Activated CD8-positive, alpha-beta T cell treated with anti-CD3 and anti-CD28 coated beads for 36 hours (primary cell): ENCODE measurements at regions not wholly inside any gene's neighbourhood (a gene's known extent, or its start where the extent isn't known, plus 50 kb on each side); places are given as distances from the start of the nearest gene placed in this dataset.

Source experiments
- ATAC-seq: fragments of 200-7000 bp; cut with Tn5 transposase; one replicate; pipeline ENCODE4 v1.10.0; 2021; ENCODE audit warnings: mild to moderate bottlenecking, moderate library complexity
- CTCF ChIA-PET: fragments of 350-600 bp; sonication (Branson Sonifier 250); formaldehyde crosslinking; loops from one replicate; lab custom pipeline; 2021; ENCODE audit warnings: antibody characterized with exemption; lab: Charles Lee
- POLR2A ChIA-PET: fragments of 350-600 bp; sonication (Branson Sonifier 250); formaldehyde crosslinking; loops from one replicate; lab custom pipeline; 2021; ENCODE audit warnings: antibody characterized with exemption; lab: Charles Lee
- DNase-seq: peaks from one replicate; pipeline ENCODE4 v3.0.0-alpha.2; 2020
- H3K27ac Mint-ChIP-seq: one replicate; pipeline ENCODE4 v1.8.0; 2021; ENCODE audit warnings: mild to moderate bottlenecking, mixed read lengths
- H3K27me3 Mint-ChIP-seq: one replicate; pipeline ENCODE4 v1.8.0; 2021; ENCODE audit warnings: mixed read lengths
- H3K36me3 Mint-ChIP-seq: one replicate; pipeline ENCODE4 v1.8.0; 2021; ENCODE audit warnings: low read depth, mixed read lengths
- H3K4me1 Mint-ChIP-seq: one replicate; pipeline ENCODE4 v1.8.0; 2021; ENCODE audit warnings: low read depth, mixed read lengths
- H3K4me3 Mint-ChIP-seq: one replicate; pipeline ENCODE4 v1.8.0; 2021; ENCODE audit warnings: mild to moderate bottlenecking, moderate library complexity, mixed read lengths
- H3K9me3 Mint-ChIP-seq: one replicate; pipeline ENCODE4 v1.8.0; 2021; ENCODE audit warnings: mixed read lengths
- intact Hi-C: fragments of 100-400 bp; cut with micrococcal nuclease; formaldehyde crosslinking; loops from one replicate; pipeline ENCODE4 v1.10.0; 2022
- TF ChIP-seq, protein P1 (sequence below): fragments of 200-600 bp; IDR thresholded peaks from one replicate; pipeline ENCODE4 v1.8.0; 2022; ENCODE audit warnings: antibody characterized with exemption, mild to moderate bottlenecking

DNA sequence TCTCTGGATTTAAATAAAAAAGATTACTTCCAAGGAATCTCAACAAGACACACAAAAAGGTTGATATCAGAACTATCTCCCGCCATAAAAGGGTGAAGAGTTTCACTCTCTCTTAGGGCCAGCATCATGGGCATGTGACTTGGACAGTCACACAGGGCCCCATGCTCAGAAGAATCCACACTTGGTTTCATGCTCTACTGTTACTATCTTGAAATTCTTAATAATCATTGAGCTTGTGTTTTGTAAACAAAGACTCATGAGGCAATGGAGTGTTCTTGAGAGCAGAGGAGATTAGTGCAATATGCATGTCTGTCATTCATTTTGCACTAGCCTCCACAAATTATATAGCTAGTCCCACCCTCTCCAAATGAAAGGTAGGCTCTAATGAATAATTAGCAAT is 58.4 kb downstream of the HMHB1 start:
- no peak for DNase-seq
- POLR2A ChIA-PET: interaction anchor here (0.6 to 1.3 kb wide), 2 partner anchors 22 to 42 kb away, joined by 3 read pairs; no protein-coding TSS in a partner anchor
- Mint-ChIP-seq H3K4me3 (no peak overlapping the region), H3K36me3 (no peaks in the 10 kb centered on the region), H3K4me1 (no peaks in the 10 kb centered on the region), H3K9me3 (no peaks in the 10 kb centered on the region), H3K27ac (no peak overlapping the region), H3K27me3 (no peaks in the 10 kb centered on the region)
- ATAC-seq: no peak
- intact Hi-C loops: no loop called here
- CTCF ChIA-PET: interaction anchor here (1.0 kb wide), 1 partner anchor 9 kb away, joined by 3 read pairs; no protein-coding TSS in a partner anchor
- TF ChIP-seq, protein P1, sequence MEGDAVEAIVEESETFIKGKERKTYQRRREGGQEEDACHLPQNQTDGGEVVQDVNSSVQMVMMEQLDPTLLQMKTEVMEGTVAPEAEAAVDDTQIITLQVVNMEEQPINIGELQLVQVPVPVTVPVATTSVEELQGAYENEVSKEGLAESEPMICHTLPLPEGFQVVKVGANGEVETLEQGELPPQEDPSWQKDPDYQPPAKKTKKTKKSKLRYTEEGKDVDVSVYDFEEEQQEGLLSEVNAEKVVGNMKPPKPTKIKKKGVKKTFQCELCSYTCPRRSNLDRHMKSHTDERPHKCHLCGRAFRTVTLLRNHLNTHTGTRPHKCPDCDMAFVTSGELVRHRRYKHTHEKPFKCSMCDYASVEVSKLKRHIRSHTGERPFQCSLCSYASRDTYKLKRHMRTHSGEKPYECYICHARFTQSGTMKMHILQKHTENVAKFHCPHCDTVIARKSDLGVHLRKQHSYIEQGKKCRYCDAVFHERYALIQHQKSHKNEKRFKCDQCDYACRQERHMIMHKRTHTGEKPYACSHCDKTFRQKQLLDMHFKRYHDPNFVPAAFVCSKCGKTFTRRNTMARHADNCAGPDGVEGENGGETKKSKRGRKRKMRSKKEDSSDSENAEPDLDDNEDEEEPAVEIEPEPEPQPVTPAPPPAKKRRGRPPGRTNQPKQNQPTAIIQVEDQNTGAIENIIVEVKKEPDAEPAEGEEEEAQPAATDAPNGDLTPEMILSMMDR: no peak

DNA sequence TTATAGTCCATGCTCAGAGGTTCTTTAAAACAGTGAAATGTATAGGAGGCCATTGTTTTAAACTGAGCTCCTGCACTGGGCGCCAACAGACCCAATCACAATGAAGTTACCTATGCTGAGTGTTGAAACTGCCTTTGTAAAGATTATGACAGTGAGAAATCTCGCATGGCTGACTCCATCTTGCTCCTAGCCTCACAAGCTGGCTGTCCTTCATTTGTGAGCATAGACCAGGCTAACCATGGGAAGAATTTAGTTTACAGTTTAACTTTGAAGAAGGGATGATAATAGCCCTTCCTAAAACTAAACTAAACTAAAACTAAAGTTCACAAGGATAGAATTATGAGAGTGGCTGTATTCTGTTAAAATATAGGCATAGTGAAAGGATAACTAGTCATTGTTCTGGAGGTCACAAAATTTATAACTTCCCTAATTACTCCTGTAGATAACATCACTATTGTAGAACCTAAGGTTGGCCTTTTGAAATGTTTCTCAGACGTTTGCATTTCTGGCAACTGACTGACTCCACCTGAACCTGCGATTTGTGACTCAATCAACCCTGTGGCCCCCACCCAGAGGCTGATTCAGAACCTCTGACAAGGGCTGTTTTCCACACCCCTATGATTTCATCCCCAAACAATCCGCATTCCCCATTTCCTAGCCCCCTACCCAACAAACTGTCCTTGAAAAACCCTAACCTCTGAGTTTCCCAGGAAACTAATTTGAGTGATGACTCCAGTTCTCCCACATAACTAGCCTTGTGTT is 59.1 kb downstream of the HMHB1 start:
- TF ChIP-seq, protein P1: no peak
- ATAC-seq (no peak), DNase-seq (no peak)
- no peak overlapping the region for H3K27ac Mint-ChIP-seq
- H3K36me3 Mint-ChIP-seq: no peaks in the 10 kb centered on the region
- POLR2A ChIA-PET: interaction anchor here (0.6 kb wide), 1 partner anchor 43 kb away, joined by 3 read pairs; no protein-coding TSS in a partner anchor
- H3K4me3 Mint-ChIP-seq: no peak overlapping the region
- no peaks in the 10 kb centered on the region for H3K9me3 Mint-ChIP-seq
- intact Hi-C loops: no loop called here
- CTCF ChIA-PET: no interaction called here
- no peaks in the 10 kb centered on the region for H3K27me3 Mint-ChIP-seq
- H3K4me1 Mint-ChIP-seq: no peaks in the 10 kb centered on the region

DNA sequence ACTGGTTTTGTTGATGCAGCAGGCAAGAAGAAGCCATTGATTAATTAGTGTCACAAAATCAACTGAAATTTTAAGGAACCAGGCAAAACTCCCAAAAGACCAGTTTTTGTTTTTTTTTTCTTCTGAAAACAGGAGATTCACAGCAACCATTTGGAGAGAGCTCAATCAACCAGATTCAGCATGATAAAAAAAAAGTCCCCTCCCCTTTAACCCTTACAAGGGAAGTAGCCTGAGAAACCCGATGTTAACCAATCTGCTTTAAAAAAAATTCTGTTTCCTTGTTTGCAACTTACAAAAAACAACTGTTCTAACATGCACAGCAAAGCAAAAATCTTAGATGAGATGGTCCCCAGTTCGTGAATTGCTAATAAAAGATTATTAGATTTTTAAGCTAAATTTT is 59.7 kb downstream of the HMHB1 start:
- no peak overlapping the region for H3K4me3 Mint-ChIP-seq
- H3K9me3 Mint-ChIP-seq: no peaks in the 10 kb centered on the region
- ATAC-seq: no peak
- CTCF ChIA-PET: no interaction called here
- POLR2A ChIA-PET: no interaction called here
- TF ChIP-seq, protein P1: no peak
- no peak for DNase-seq
- H3K27ac Mint-ChIP-seq: no peak overlapping the region
- H3K36me3 Mint-ChIP-seq: no peaks in the 10 kb centered on the region
- intact Hi-C loops: no loop called here
- no peaks in the 10 kb centered on the region for H3K4me1 Mint-ChIP-seq
- H3K27me3 Mint-ChIP-seq: no peaks in the 10 kb centered on the region

- no peak overlapping the region for H3K27ac Mint-ChIP-seq
- H3K9me3 Mint-ChIP-seq: no peaks in the 10 kb centered on the region
- no peak overlapping the region for H3K4me3 Mint-ChIP-seq
- TF ChIP-seq, protein P1: no peak
- no peaks in the 10 kb centered on the region for H3K4me1 Mint-ChIP-seq
- H3K27me3 Mint-ChIP-seq: no peaks in the 10 kb centered on the region
- ChIA-PET CTCF (interaction anchor here (0.7 kb wide), 1 partner anchor 10 kb away, joined by 3 read pairs; no protein-coding TSS in a partner anchor), POLR2A (no interaction called here)
- ATAC-seq: no peak
- intact Hi-C loops: no loop called here
- DNase-seq: no peak
- H3K36me3 Mint-ChIP-seq: no peaks in the 10 kb centered on the region
Observed at GRCh38 chr5:143874312-143874711, 62.4 kb downstream of the HMHB1 start.

DNA sequence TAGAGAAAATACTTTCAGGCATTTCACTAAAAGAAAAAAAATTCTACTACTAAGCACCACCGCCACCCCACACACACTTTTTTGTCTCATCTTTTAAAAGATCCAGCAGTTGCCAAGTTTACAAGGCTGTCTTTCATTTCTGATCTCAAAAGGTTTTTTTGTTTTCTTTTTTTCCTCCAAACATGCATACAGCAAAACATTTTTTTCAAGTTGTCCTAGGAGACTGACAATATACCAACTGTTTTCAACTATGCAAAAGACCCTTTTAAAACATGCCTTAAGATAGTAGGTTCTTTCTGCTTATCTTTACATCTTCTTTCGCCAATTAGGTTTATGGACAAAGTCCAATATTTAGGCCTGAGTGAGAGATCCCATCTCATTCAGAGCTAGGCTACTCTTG is 65.2 kb downstream of the HMHB1 start:
- CTCF ChIA-PET: no interaction called here
- POLR2A ChIA-PET: no interaction called here
- no peak overlapping the region for H3K27ac Mint-ChIP-seq
- H3K9me3 Mint-ChIP-seq: no peaks in the 10 kb centered on the region
- H3K4me1 Mint-ChIP-seq: no peaks in the 10 kb centered on the region
- H3K36me3 Mint-ChIP-seq: no peaks in the 10 kb centered on the region
- no peak overlapping the region for H3K4me3 Mint-ChIP-seq
- intact Hi-C loops: no loop called here
- TF ChIP-seq, protein P1: no peak
- no peak for ATAC-seq
- DNase-seq: no peak
- H3K27me3 Mint-ChIP-seq: no peaks in the 10 kb centered on the region
